Naive thymus-derived CD4-positive, alpha-beta T cell (primary cell): ENCODE measurements at regions not wholly inside any gene's neighbourhood (a gene's known extent, or its start where the extent isn't known, plus 50 kb on each side); places are given as distances from the start of the nearest gene placed in this dataset.

Experiments used
- ATAC-seq: fragments of 150-1000 bp; cut with Tn5 transposase; 2 replicates; pipeline ENCODE4 v1.10.0; 2021; ENCODE audit warnings: mild to moderate bottlenecking, moderate library complexity
- CTCF ChIA-PET: fragments of 350-600 bp; sonication (Branson Sonifier 250); formaldehyde crosslinking; loops from one replicate; lab custom pipeline; 2021; ENCODE audit warnings: antibody characterized with exemption; lab: Charles Lee
- POLR2A ChIA-PET: fragments of 350-600 bp; sonication (Branson Sonifier 250); formaldehyde crosslinking; loops from one replicate; lab custom pipeline; 2021; ENCODE audit warnings: antibody characterized with exemption, inconsistent platforms; lab: Charles Lee
- DNase-seq, 9 donors: peaks; one replicate each; pipeline versions ENCODE4 v3.0.0 to v3.0.0-alpha.2; 2020 to 2022; ENCODE audit warnings: mixed read lengths in 1 of 9
- H3K27ac ChIP-seq: one replicate; pipeline ENCODE4 v1.7.0; 2013; ENCODE audit warnings: mild to moderate bottlenecking, low read depth, low read length, moderate library complexity
- H3K27me3 ChIP-seq, 2 donors: one replicate each; pipeline ENCODE4 v1.7.0; 2013; ENCODE audit warnings: low read length in 2 of 2, mild to moderate bottlenecking in 2 of 2, moderate library complexity in 2 of 2; ENCODE audit not compliant: control insufficient read depth in 2 of 2, insufficient read depth in 2 of 2
- H3K36me3 ChIP-seq, 3 experiments: 1 replicate in 2 of 3; 2 replicates in 1 of 3; pipeline ENCODE4 v1.7.0; 2013; ENCODE audit warnings: low read length in 3 of 3, mild to moderate bottlenecking in 3 of 3, moderate library complexity in 1 of 3; ENCODE audit not compliant: insufficient read depth in 3 of 3, control insufficient read depth in 2 of 3
- H3K4me1 ChIP-seq, 2 donors: one replicate each; pipeline ENCODE4 v1.7.0; 2013; ENCODE audit warnings: low read length in 2 of 2, mild to moderate bottlenecking in 2 of 2, moderate library complexity in 1 of 2; ENCODE audit not compliant: control insufficient read depth in 2 of 2, insufficient read depth in 2 of 2
- H3K4me3 ChIP-seq: 2 replicates; pipeline ENCODE4 v1.7.0; 2013; ENCODE audit warnings: mild to moderate bottlenecking, low read length
- H3K9me3 ChIP-seq, 3 experiments: 1 replicate in 2 of 3; 2 replicates in 1 of 3; pipeline ENCODE4 v1.7.0; 2013; ENCODE audit warnings: low read length in 3 of 3; ENCODE audit not compliant: control insufficient read depth in 2 of 3
- H3K27ac Mint-ChIP-seq, 9 donors: one replicate each; pipeline ENCODE4 v1.8.0; 2020 to 2022; ENCODE audit warnings: mixed read lengths in 9 of 9, mild to moderate bottlenecking in 8 of 9, moderate library complexity in 5 of 9, inconsistent platforms in 2 of 9
- H3K27me3 Mint-ChIP-seq, 5 donors: one replicate each; pipeline ENCODE4 v1.8.0; 2021 to 2022; ENCODE audit warnings: mixed read lengths in 5 of 5, mild to moderate bottlenecking in 1 of 5
- H3K36me3 Mint-ChIP-seq, 5 donors: one replicate each; pipeline ENCODE4 v1.8.0; 2020 to 2022; ENCODE audit warnings: mixed read lengths in 5 of 5, mild to moderate bottlenecking in 3 of 5, inconsistent platforms in 1 of 5
- H3K4me1 Mint-ChIP-seq, 7 donors: one replicate each; pipeline ENCODE4 v1.8.0; 2020 to 2022; ENCODE audit warnings: mixed read lengths in 7 of 7, mild to moderate bottlenecking in 3 of 7, inconsistent platforms in 1 of 7
- H3K4me3 Mint-ChIP-seq, 10 donors: one replicate each; pipeline ENCODE4 v1.8.0; 2020 to 2022; ENCODE audit warnings: mild to moderate bottlenecking in 10 of 10, mixed read lengths in 10 of 10, moderate library complexity in 6 of 10, inconsistent platforms in 2 of 10
- H3K9me3 Mint-ChIP-seq, 11 donors: one replicate each; pipeline ENCODE4 v1.8.0; 2020 to 2022; ENCODE audit warnings: mixed read lengths in 11 of 11, mild to moderate bottlenecking in 4 of 11, inconsistent platforms in 1 of 11, moderate library complexity in 1 of 11
- intact Hi-C, 2 donors: fragments of 100-400 bp; cut with micrococcal nuclease; formaldehyde crosslinking; loops; one replicate each; pipeline ENCODE4 v1.15.1; 2023

DNA sequence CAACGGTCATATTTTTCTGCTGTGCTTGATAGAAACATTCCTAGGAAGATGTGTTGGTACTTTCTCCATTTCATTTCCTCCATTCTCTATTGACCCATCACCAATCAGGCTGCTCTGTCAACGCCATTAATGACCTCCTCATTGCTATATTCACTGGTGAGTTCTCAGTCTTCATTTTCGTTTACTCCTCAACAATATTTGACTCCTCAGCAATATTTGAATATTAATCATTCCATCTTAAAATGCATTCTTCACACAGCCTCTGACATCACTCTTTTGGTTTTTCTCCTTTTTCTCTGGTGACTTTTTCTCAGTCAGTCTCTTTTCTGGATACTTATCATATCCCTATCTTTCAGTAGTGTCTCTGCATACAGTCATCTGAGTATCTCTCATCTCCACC is 323.5 kb upstream of the CRIM1 start:
- DNase-seq (no peak), ATAC-seq (no peak)
- Histone ChIP-seq H3K9me3 (no peaks in the 10 kb centered on the region), H3K36me3 (no peaks in the 10 kb centered on the region), H3K4me3 (no peak overlapping the region), H3K27me3 (no peaks in the 10 kb centered on the region), H3K4me1 (no peaks in the 10 kb centered on the region), H3K27ac (no peak overlapping the region)
- Mint-ChIP-seq H3K4me1 (no peaks in the 10 kb centered on the region), H3K27ac (no peak overlapping the region), H3K9me3 (peaks cover 0 to 13% (median 4%) of the 10 kb centered on the region in 11 donors), H3K27me3 (peaks cover 3 to 9% (median 5%) of the 10 kb centered on the region in 5 donors), H3K36me3 (no peaks in the 10 kb centered on the region), H3K4me3 (no peak overlapping the region)
- ChIA-PET POLR2A (no interaction called here), CTCF (no interaction called here)
- intact Hi-C loops: no loop called here

DNA sequence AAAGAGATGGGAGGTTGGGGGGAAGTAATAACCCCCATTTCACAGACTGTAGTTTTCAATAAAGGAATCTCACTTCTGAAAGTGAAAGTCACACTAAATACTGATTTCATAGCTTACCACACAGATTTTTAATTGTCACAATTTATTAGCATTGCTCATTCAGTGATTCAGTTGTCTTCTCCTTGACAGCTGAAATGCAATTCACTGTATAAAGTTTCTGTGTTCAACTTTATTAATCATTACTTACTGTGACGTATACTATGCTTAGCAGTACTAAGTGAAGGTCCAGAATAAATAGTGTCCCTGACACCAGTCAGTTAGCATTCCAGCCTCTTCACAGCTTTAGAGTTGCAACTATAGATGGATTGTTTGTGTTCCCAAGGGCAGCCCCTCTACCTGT is 324.1 kb upstream of the CRIM1 start:
- Mint-ChIP-seq H3K27me3 (peaks cover 0 to 5% (median 3%) of the 10 kb centered on the region in 5 donors), H3K27ac (no peak overlapping the region), H3K36me3 (no peaks in the 10 kb centered on the region), H3K4me3 (no peak overlapping the region), H3K9me3 (peaks cover 0 to 8% (median under 1%) of the 10 kb centered on the region in 11 donors), H3K4me1 (no peaks in the 10 kb centered on the region)
- no peak overlapping the region for H3K27ac ChIP-seq
- CTCF ChIA-PET: no interaction called here
- no peak for ATAC-seq
- H3K36me3 ChIP-seq: no peaks in the 10 kb centered on the region
- H3K4me1 ChIP-seq: no peaks in the 10 kb centered on the region
- H3K4me3 ChIP-seq: no peak overlapping the region
- DNase-seq: no peak
- no peaks in the 10 kb centered on the region for H3K27me3 ChIP-seq
- POLR2A ChIA-PET: no interaction called here
- H3K9me3 ChIP-seq: no peaks in the 10 kb centered on the region
- intact Hi-C loops: no loop called here

DNA sequence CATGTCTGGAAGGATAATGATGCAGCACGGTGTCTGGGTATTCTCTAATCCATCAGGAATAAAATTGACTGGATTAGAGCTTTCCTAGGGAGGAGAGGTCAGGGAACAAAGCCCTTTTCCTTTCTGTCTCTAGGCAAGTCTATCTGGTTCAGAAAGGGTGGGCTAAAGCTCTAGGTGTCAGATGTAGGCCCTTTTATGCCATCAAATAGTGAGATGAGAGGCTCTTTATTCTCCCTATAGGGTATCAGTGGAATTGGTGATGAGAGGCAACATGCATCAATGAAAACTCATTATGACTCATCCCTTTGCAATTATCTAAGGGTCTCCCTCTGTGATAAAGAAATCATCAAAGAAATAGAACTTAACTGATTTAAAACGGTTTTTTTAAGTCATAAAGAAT is 328.0 kb upstream of the CRIM1 start:
- H3K36me3 ChIP-seq: no peaks in the 10 kb centered on the region
- no peaks in the 10 kb centered on the region for H3K4me1 Mint-ChIP-seq
- ChIA-PET POLR2A (no interaction called here), CTCF (no interaction called here)
- no peaks in the 10 kb centered on the region for H3K9me3 Mint-ChIP-seq
- DNase-seq (no peak), ATAC-seq (no peak)
- H3K4me3 ChIP-seq: no peak overlapping the region
- no peaks in the 10 kb centered on the region for H3K27me3 Mint-ChIP-seq
- H3K4me1 ChIP-seq: no peaks in the 10 kb centered on the region
- H3K27me3 ChIP-seq: no peaks in the 10 kb centered on the region
- H3K4me3 Mint-ChIP-seq: no peak overlapping the region
- intact Hi-C loops: no loop called here
- no peaks in the 10 kb centered on the region for H3K9me3 ChIP-seq
- no peak overlapping the region for H3K27ac Mint-ChIP-seq
- H3K27ac ChIP-seq: no peak overlapping the region
- H3K36me3 Mint-ChIP-seq: no peaks in the 10 kb centered on the region

DNA sequence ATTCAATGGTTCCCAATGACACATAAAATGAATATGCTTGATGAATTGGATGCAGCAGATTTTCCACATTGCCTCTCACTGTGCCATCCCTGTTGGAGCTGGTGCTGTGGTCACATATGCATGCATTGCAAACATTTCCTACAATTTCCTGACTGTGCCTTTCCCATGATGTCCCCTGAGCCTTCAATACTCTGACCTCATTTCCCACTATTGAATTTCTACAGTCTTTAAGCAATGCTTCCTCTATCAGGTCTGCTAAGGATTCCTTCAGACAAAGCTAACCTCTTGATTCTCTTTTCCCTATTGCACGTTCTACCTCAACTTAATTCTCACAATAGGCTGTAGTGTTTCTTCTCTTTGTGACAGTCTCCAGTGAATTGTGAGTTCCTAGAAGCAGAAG is 342.5 kb upstream of the CRIM1 start:
- intact Hi-C loops: no loop called here
- H3K4me1 Mint-ChIP-seq: no peaks in the 10 kb centered on the region
- H3K36me3 ChIP-seq: no peaks in the 10 kb centered on the region
- ATAC-seq: no peak
- H3K27ac Mint-ChIP-seq: no peak overlapping the region
- H3K4me3 Mint-ChIP-seq: no peak overlapping the region
- H3K4me1 ChIP-seq: no peaks in the 10 kb centered on the region
- H3K27ac ChIP-seq: no peak overlapping the region
- H3K9me3 Mint-ChIP-seq: no peaks in the 10 kb centered on the region
- H3K4me3 ChIP-seq: no peak overlapping the region
- no peaks in the 10 kb centered on the region for H3K9me3 ChIP-seq
- H3K27me3 Mint-ChIP-seq: peaks cover 0 to 10% (median 8%) of the 10 kb centered on the region in 5 donors
- CTCF ChIA-PET: no interaction called here
- no peaks in the 10 kb centered on the region for H3K36me3 Mint-ChIP-seq
- no peak for DNase-seq
- POLR2A ChIA-PET: no interaction called here
- no peaks in the 10 kb centered on the region for H3K27me3 ChIP-seq

- ChIA-PET POLR2A (no interaction called here), CTCF (no interaction called here)
- no peaks in the 10 kb centered on the region for H3K36me3 ChIP-seq
- no peaks in the 10 kb centered on the region for H3K36me3 Mint-ChIP-seq
- H3K4me3 ChIP-seq: no peak overlapping the region
- H3K4me1 ChIP-seq: no peaks in the 10 kb centered on the region
- no peak overlapping the region for H3K4me3 Mint-ChIP-seq
- no peaks in the 10 kb centered on the region for H3K27me3 ChIP-seq
- no peak overlapping the region for H3K27ac ChIP-seq
- DNase-seq (no peak), ATAC-seq (no peak)
- peaks cover 0 to 7% (median 1%) of the 10 kb centered on the region in 7 donors for H3K4me1 Mint-ChIP-seq
- H3K9me3 ChIP-seq: no peaks in the 10 kb centered on the region
- intact Hi-C loops: no loop called here
- no peak overlapping the region for H3K27ac Mint-ChIP-seq
- no peaks in the 10 kb centered on the region for H3K9me3 Mint-ChIP-seq
- peaks cover 0 to 5% (median 0%) of the 10 kb centered on the region in 5 donors for H3K27me3 Mint-ChIP-seq
These were observed 349.1 kb upstream of the CRIM1 start for GRCh38 chr2:36006444-36006843.

DNA sequence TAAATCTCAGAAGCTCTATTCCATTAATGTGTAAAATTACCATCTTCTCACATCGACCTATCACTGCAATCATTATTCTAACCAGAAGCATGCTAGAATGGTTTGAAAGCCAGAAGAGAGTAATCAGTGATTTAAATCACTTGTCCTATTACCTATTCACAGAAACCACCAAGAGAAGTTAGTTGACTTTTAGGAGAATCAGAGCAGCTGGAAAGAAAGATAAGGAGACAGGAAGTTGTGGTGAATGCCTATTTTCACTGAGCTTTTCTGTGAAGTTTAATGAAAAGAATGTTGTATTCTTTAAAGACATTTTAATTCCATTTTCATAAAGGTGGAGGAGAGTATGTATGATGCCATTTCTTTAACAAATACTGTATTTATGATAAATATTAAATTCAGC is 352.6 kb upstream of the CRIM1 start:
- Mint-ChIP-seq H3K27ac (no peak overlapping the region), H3K4me3 (no peak overlapping the region), H3K4me1 (peaks cover 0 to 7% (median 1%) of the 10 kb centered on the region in 7 donors), H3K27me3 (peaks cover 0 to 19% (median 3%) of the 10 kb centered on the region in 5 donors), H3K9me3 (no peaks in the 10 kb centered on the region), H3K36me3 (no peaks in the 10 kb centered on the region)
- Histone ChIP-seq H3K27ac (no peak overlapping the region), H3K9me3 (no peaks in the 10 kb centered on the region), H3K4me3 (no peak overlapping the region), H3K4me1 (no peaks in the 10 kb centered on the region), H3K27me3 (no peaks in the 10 kb centered on the region), H3K36me3 (no peaks in the 10 kb centered on the region)
- POLR2A ChIA-PET: no interaction called here
- CTCF ChIA-PET: no interaction called here
- ATAC-seq (no peak), DNase-seq (no peak)
- intact Hi-C loops: no loop called here

- Mint-ChIP-seq H3K27me3 (peaks cover 4 to 23% (median 11%) of the 10 kb centered on the region in 5 donors), H3K36me3 (peaks cover 0 to 6% (median 0%) of the 10 kb centered on the region in 5 donors), H3K27ac (no peak overlapping the region), H3K9me3 (peaks cover 0 to 14% (median 3%) of the 10 kb centered on the region in 11 donors), H3K4me3 (no peak overlapping the region), H3K4me1 (peaks cover 0 to 3% (median 0%) of the 10 kb centered on the region in 7 donors)
- H3K36me3 ChIP-seq: no peaks in the 10 kb centered on the region
- ATAC-seq (no peak), DNase-seq (no peak)
- no peaks in the 10 kb centered on the region for H3K9me3 ChIP-seq
- H3K27ac ChIP-seq: no peak overlapping the region
- intact Hi-C loops: no loop called here
- H3K27me3 ChIP-seq: no peaks in the 10 kb centered on the region
- H3K4me1 ChIP-seq: no peaks in the 10 kb centered on the region
- no peak overlapping the region for H3K4me3 ChIP-seq
- CTCF ChIA-PET: no interaction called here
- POLR2A ChIA-PET: no interaction called here
These were observed 358.1 kb upstream of the CRIM1 start for GRCh38 chr2:35997488-35997887.
